ENCODE measurements at regions not wholly inside any gene's neighbourhood (a gene's known extent, or its start where the extent isn't known, plus 50 kb on each side); places are given as distances from the start of the nearest gene placed in this dataset.

DNA sequence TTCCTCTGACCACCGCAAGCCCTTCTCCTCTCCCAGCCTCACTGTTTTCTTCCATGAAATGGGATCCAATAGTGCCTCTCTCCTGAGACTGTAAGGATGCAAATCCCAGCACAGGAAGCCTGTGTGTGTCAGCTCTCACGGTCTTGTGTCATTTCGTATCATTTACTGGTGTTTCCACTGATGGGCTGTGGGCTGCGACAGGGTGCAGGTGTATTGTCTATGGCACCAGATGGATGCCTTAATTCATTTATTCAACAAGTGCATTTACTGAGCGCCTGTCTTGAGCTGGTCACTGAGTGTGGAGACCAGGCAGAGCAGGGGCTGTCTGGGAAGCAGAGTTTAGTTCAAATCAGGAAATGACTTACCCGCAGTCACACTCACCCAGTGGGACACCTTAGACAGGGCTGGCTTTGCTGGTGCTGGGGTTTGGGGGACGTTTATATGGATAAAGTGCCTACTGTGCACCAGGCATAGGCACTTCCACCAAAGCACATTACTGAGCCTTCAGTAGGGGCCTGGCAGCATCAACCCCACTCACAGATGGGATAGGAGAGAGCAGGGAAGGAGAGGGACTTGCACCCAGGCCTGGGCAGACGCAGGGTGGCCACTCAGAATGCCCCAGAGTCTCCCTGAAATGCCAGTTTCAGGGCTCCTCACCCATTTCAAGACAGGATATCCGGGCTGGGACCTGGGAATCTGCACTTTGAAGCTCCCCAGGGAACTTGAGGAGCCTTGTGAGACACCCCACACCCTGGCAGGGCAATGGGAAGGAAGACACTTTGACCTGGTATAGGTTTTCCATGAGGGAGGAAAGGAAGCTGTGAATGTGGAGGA, 398.9 kb downstream of the MATN1 start:
- TF ChIP-seq, protein P1, sequence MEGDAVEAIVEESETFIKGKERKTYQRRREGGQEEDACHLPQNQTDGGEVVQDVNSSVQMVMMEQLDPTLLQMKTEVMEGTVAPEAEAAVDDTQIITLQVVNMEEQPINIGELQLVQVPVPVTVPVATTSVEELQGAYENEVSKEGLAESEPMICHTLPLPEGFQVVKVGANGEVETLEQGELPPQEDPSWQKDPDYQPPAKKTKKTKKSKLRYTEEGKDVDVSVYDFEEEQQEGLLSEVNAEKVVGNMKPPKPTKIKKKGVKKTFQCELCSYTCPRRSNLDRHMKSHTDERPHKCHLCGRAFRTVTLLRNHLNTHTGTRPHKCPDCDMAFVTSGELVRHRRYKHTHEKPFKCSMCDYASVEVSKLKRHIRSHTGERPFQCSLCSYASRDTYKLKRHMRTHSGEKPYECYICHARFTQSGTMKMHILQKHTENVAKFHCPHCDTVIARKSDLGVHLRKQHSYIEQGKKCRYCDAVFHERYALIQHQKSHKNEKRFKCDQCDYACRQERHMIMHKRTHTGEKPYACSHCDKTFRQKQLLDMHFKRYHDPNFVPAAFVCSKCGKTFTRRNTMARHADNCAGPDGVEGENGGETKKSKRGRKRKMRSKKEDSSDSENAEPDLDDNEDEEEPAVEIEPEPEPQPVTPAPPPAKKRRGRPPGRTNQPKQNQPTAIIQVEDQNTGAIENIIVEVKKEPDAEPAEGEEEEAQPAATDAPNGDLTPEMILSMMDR (IDR thresholded peaks at IDR 0.05; ENCODE audit: insufficient read depth, low read depth, low read length), result no peak
- TF ChIP-seq EZH2 (IDR thresholded peaks at IDR 0.05; ENCODE audit: insufficient read depth, low read length), result no peak
